ENCODE measurements at regions not wholly inside any gene's neighbourhood (a gene's known extent, or its start where the extent isn't known, plus 50 kb on each side); places are given as distances from the start of the nearest gene placed in this dataset.
"Not testable (repeated sequence)": the region's sequence is repeated elsewhere in the genome, so short reads cannot be mapped to it uniquely, and the experiment has no call there.

- DNase-seq = not testable (repeated sequence)
Measured at GRCh38 chr6:86730772-86731171, 206.6 kb upstream of the HTR1E start.

GRCh38 chr6:86730216-86730615 lies 207.1 kb upstream of the HTR1E start:
- DNase-seq = no peak

GRCh38 chr6:86728976-86729375 lies 208.4 kb upstream of the HTR1E start:
- DNase-seq = no peak

- no peak for DNase-seq
Measured at GRCh38 chr6:86724695-86725094, 212.6 kb upstream of the HTR1E start.

GRCh38 chr6:86723729-86724128 lies 213.6 kb upstream of the HTR1E start:
- no peak for DNase-seq

GRCh38 chr6:86723151-86723550 lies 214.2 kb upstream of the HTR1E start:
- DNase-seq = no peak

- no peak for DNase-seq
Measured at GRCh38 chr6:86722131-86722530, 215.2 kb upstream of the HTR1E start.

- no peak for DNase-seq
Measured at GRCh38 chr6:86715676-86716075, 221.7 kb upstream of the HTR1E start.

- DNase-seq = no peak
Measured at GRCh38 chr6:86712039-86712438, 225.3 kb upstream of the HTR1E start.

GRCh38 chr6:86707545-86708120 lies 229.7 kb upstream of the HTR1E start:
- DNase-seq = no peak

- DNase-seq = no peak
Measured at GRCh38 chr6:86706449-86706848, 230.9 kb upstream of the HTR1E start.

- DNase-seq = not testable (repeated sequence)
Measured at GRCh38 chr6:86701228-86701627, 236.1 kb upstream of the HTR1E start.

GRCh38 chr6:86686496-86686895 lies 250.8 kb upstream of the HTR1E start:
- DNase-seq = no peak

- DNase-seq = no peak
Measured at GRCh38 chr6:86685230-86685797, 252.0 kb upstream of the HTR1E start.

GRCh38 chr6:86683132-86683908 lies 254.0 kb upstream of the HTR1E start:
- no peak for DNase-seq

GRCh38 chr6:86682297-86682696 lies 255.0 kb upstream of the HTR1E start:
- no peak for DNase-seq

GRCh38 chr6:86681140-86681539 lies 256.2 kb upstream of the HTR1E start:
- not testable (repeated sequence) for DNase-seq

- DNase-seq = not testable (repeated sequence)
Measured at GRCh38 chr6:86672125-86672524, 265.2 kb upstream of the HTR1E start.

- no peak for DNase-seq
Measured at GRCh38 chr6:86657192-86657591, 280.1 kb upstream of the HTR1E start.

- no peak for DNase-seq
Measured at GRCh38 chr6:86629123-86629522, 308.2 kb upstream of the HTR1E start.

- DNase-seq = no peak
Measured at GRCh38 chr6:86619428-86619827, 317.9 kb upstream of the HTR1E start.

GRCh38 chr6:86615299-86615698 lies 322.0 kb upstream of the HTR1E start:
- DNase-seq = no peak

- no peak for DNase-seq
Measured at GRCh38 chr6:86609549-86610388, 327.6 kb upstream of the HTR1E start.

Data from NCI-H2029 treated with DMSO at 0.1 percent for 48 hours (cell line).